A549 (cell line): ENCODE measurements at regions not wholly inside any gene's neighbourhood (a gene's known extent, or its start where the extent isn't known, plus 50 kb on each side); places are given as distances from the start of the nearest gene placed in this dataset.

Experiments
- ATAC-seq, 2 experiments: fragments of 200-7000 bp in 1 of 2; fragments of >200 bp in 1 of 2; cut with Nextera tagmentation in 1 of 2; cut with Tn5 transposase in 1 of 2; 3 replicates each; pipeline versions ENCODE4 v1.8.0 to v1.9.1; 2018 to 2020; ENCODE audit warnings: mild to moderate bottlenecking in 1 of 2, moderate library complexity in 1 of 2
- CTCF ChIA-PET: fragments of 300-600 bp; sonication (Branson Sonifier 250); formaldehyde crosslinking; extraction: SDS; loops from one replicate; lab custom pipeline; 2021; ENCODE audit warnings: antibody characterized with exemption, inconsistent platforms; lab: Yijun Ruan, JAX
- POLR2A ChIA-PET: fragments of 350-600 bp; formaldehyde crosslinking; extraction: SDS; loops from one replicate; lab custom pipeline; 2021; ENCODE audit warnings: antibody characterized with exemption, inconsistent platforms; lab: Yijun Ruan, JAX
- DNase-seq, 2 experiments: peaks; one replicate each; pipeline versions ENCODE4 v3.0.0 to v3.0.0-alpha.2; 2011 to 2016; ENCODE audit warnings: low read depth in 1 of 2, low spot score in 1 of 2
- FAIRE-seq: peaks from 2 replicates; lab custom pipeline; 2011; peaks lifted over from hg19 to GRCh38; lab: Jason Lieb, UNC
- H3K27ac ChIP-seq, 2 experiments: fragments of >200 bp; sonication (Bioruptor Twin); formaldehyde crosslinking; 3 replicates each; pipeline ENCODE4 v1.5.1; 2016 to 2017
- H3K4me1 ChIP-seq: fragments of >200 bp; sonication (Bioruptor Twin); formaldehyde crosslinking; 3 replicates; pipeline ENCODE4 v1.6.1; 2016
- H3K4me2 ChIP-seq: fragments of >200 bp; sonication (Bioruptor Twin); formaldehyde crosslinking; 3 replicates; pipeline ENCODE4 v1.6.1; 2016
- H3K4me3 ChIP-seq: fragments of >200 bp; sonication (Bioruptor Twin); formaldehyde crosslinking; 3 replicates; pipeline ENCODE4 v1.5.1; 2016
- H3K9me3 ChIP-seq: fragments of >200 bp; sonication (Bioruptor Twin); formaldehyde crosslinking; 3 replicates; pipeline ENCODE4 v1.6.1; 2016
- BCL3 ChIP-seq: fragments of >200 bp; sonication (Bioruptor Twin); formaldehyde crosslinking; IDR thresholded peaks from 3 replicates; pipeline ENCODE4 v1.6.1; 2016
- CBX8 ChIP-seq: fragments of 200-600 bp; sonication (generic); IDR thresholded peaks from 2 replicates; pipeline ENCODE4 v1.6.1; 2016
- CTCF ChIP-seq: fragments of >200 bp; sonication (Bioruptor Twin); formaldehyde crosslinking; IDR thresholded peaks from 3 replicates; pipeline ENCODE4 v1.5.1; 2016
- FOSB ChIP-seq: fragments of 250-450 bp; sonication (Bioruptor Pico); IDR thresholded peaks from 2 replicates; pipeline ENCODE4 v1.5.0; 2020; ENCODE audit warnings: mild to moderate bottlenecking, moderate library complexity
- HES2 ChIP-seq: fragments of >200 bp; sonication (Bioruptor Twin); formaldehyde crosslinking; IDR thresholded peaks from 2 replicates; pipeline ENCODE4 v1.6.1; 2016
- HEYL ChIP-seq: fragments of 250-450 bp; sonication (Bioruptor Pico); IDR thresholded peaks from 2 replicates; pipeline ENCODE4 v1.8.0; 2021; ENCODE audit warnings: mild to moderate bottlenecking, moderate library complexity
- HMGXB4 ChIP-seq: fragments of 250-450 bp; sonication (Bioruptor Pico); IDR thresholded peaks from 2 replicates; pipeline ENCODE4 v1.5.0; 2021; ENCODE audit warnings: mild to moderate bottlenecking, moderate library complexity, borderline replicate concordance
- HOXA7 ChIP-seq: fragments of 250-450 bp; sonication (Bioruptor Pico); IDR thresholded peaks from 2 replicates; pipeline ENCODE4 v1.5.0; 2020; ENCODE audit warnings: mild to moderate bottlenecking, moderate library complexity
- JUN ChIP-seq, 2 experiments: fragments of >200 bp; sonication (Bioruptor Twin); formaldehyde crosslinking; IDR thresholded peaks; 2 replicates in 1 of 2; 3 replicates in 1 of 2; pipeline ENCODE4 v1.6.1; 2016 to 2017
- KDM5A ChIP-seq: fragments of 200-600 bp; sonication (generic); IDR thresholded peaks from 2 replicates; pipeline ENCODE4 v1.6.1; 2016; ENCODE audit warnings: antibody characterized with exemption, mild to moderate bottlenecking
- MAFK ChIP-seq: fragments of 450-650 bp; IDR thresholded peaks from 2 replicates; pipeline ENCODE4 v1.6.1; 2014; ENCODE audit not compliant: partially characterized antibody
- MAX ChIP-seq: IDR thresholded peaks from 2 replicates; pipeline ENCODE4 v1.6.1; 2012
- MAZ ChIP-seq: fragments of 150-350 bp; IDR thresholded peaks from 2 replicates; pipeline ENCODE4 v1.6.1; 2014; ENCODE audit warnings: antibody characterized with exemption, low read depth, low read length, borderline replicate concordance
- PHF8 ChIP-seq: fragments of 200-600 bp; sonication (generic); IDR thresholded peaks from 2 replicates; pipeline ENCODE4 v1.6.1; 2016; ENCODE audit warnings: low read depth, mild to moderate bottlenecking, antibody characterized with exemption, moderate library complexity, borderline replicate concordance
- RARB ChIP-seq: fragments of 250-450 bp; sonication (Bioruptor Pico); IDR thresholded peaks from 2 replicates; pipeline ENCODE4 v1.8.0; 2021; ENCODE audit warnings: mild to moderate bottlenecking, moderate library complexity
- REST ChIP-seq: fragments of 200-600 bp; sonication (generic); IDR thresholded peaks from 2 replicates; pipeline ENCODE4 v1.6.1; 2016; ENCODE audit warnings: antibody characterized with exemption, mild to moderate bottlenecking, moderate library complexity
- TFCP2L1 ChIP-seq: fragments of 250-450 bp; sonication (Bioruptor Pico); IDR thresholded peaks from 2 replicates; pipeline ENCODE4 v1.5.0; 2021; ENCODE audit warnings: mild to moderate bottlenecking
- WGBS: methylation state at CpG from one replicate; pipeline ENCODE4 v1.1.6; 2017; ENCODE audit errors: missing lambda C conversion rate; 5-methylcytosine and 5-hydroxymethylcytosine counted together

- Histone ChIP-seq H3K4me1 (no peaks in the 10 kb centered on the region; the same call in 2 of the 3 replicates), H3K4me3 (no peak overlapping the region), H3K27ac (no peak overlapping the region), H3K4me2 (no peak overlapping the region), H3K9me3 (no peaks in the 10 kb centered on the region)
- CTCF ChIA-PET: interaction anchor here (0.9 kb wide), 1 partner anchor 9 kb away, joined by 3 read pairs; no protein-coding TSS in a partner anchor
- FAIRE-seq: no peak
- POLR2A ChIA-PET: no interaction called here
- 72% methylated on average over 24 of the region's 26 CpGs for WGBS
- TF ChIP-seq HEYL (CRISPR knock-in tag) (no peak), TFCP2L1 (CRISPR knock-in tag) (no peak), MAX (no peak), CBX8 (no peak), KDM5A (no peak), CTCF (no peak), BCL3 (no peak), MAFK (no peak)
- DNase-seq: no peak
- no peak for ATAC-seq
Measured at GRCh38 chr14:101246894-101247841, 314.1 kb upstream of the DIO3 start.

GRCh38 chr14:101247842-101248725 lies 313.2 kb upstream of the DIO3 start:
- ChIA-PET CTCF (no interaction called here), POLR2A (no interaction called here)
- Histone ChIP-seq H3K9me3 (no peaks in the 10 kb centered on the region), H3K4me3 (no peak overlapping the region), H3K4me2 (no peak overlapping the region), H3K4me1 (no peaks in the 10 kb centered on the region), H3K27ac (no peak overlapping the region)
- FAIRE-seq (no peak), DNase-seq (no peak), ATAC-seq (no peak)
- WGBS: 63% methylated on average over 16 of the region's 17 CpGs
- no peak for TF ChIP-seq TFCP2L1 (CRISPR knock-in tag)
- TF ChIP-seq RARB: no peak

GRCh38 chr14:101248840-101249675 lies 312.2 kb upstream of the DIO3 start:
- ChIA-PET POLR2A (no interaction called here), CTCF (interaction anchor here (0.9 kb wide), 1 partner anchor 13 kb away, joined by 4 read pairs; no protein-coding TSS in a partner anchor)
- FAIRE-seq (no peak), ATAC-seq (no peak), DNase-seq (no peak)
- Histone ChIP-seq H3K4me1 (no peaks in the 10 kb centered on the region), H3K4me3 (no peak overlapping the region), H3K27ac (no peak overlapping the region), H3K9me3 (no peaks in the 10 kb centered on the region), H3K4me2 (no peak overlapping the region)
- WGBS: 72% methylated on average over 12 of the region's 18 CpGs
- TF ChIP-seq HES2: no peak
- TF ChIP-seq FOSB (CRISPR knock-in tag): no peak
- TF ChIP-seq PHF8: no peak
- TF ChIP-seq JUN (IDR thresholded peaks at IDR 0.05): no peak
- TF ChIP-seq REST: no peak
- no peak for TF ChIP-seq HOXA7 (CRISPR knock-in tag)
- TF ChIP-seq HMGXB4 (CRISPR knock-in tag): no peak
- no peak for TF ChIP-seq MAZ
- no peak for TF ChIP-seq RARB
